GM23338 (cell line): ENCODE measurements at regions not wholly inside any gene's neighbourhood (a gene's known extent, or its start where the extent isn't known, plus 50 kb on each side); places are given as distances from the start of the nearest gene placed in this dataset.

ENCODE experiments used
- ATAC-seq: fragments of 200-7000 bp; cut with Tn5 transposase; 3 replicates; pipeline ENCODE4 v1.9.1; 2020
- DNase-seq: peaks from one replicate; pipeline ENCODE4 v3.0.0-alpha.2; 2015; ENCODE audit warnings: low spot score
- H2AFZ ChIP-seq: fragments of 200-600 bp; sonication (generic); 2 replicates; pipeline ENCODE4 v1.8.0; 2016; ENCODE audit warnings: antibody characterized with exemption, mild to moderate bottlenecking, moderate library complexity
- H3F3A ChIP-seq: fragments of 200-600 bp; sonication (generic); replicated peaks from 2 replicates; pipeline ENCODE4 v1.8.0; 2017; ENCODE audit warnings: antibody characterized with exemption, mixed run types, low read depth
- H3K27ac ChIP-seq: fragments of 200-600 bp; sonication (generic); 2 replicates; pipeline ENCODE4 v1.6.1; 2016; ENCODE audit warnings: low read depth
- H3K27me3 ChIP-seq: fragments of 200-600 bp; sonication (generic); 2 replicates; pipeline ENCODE4 v1.8.0; 2016; ENCODE audit warnings: mild to moderate bottlenecking, mixed run types, moderate library complexity; ENCODE audit not compliant: insufficient read depth
- H3K36me3 ChIP-seq: fragments of 200-600 bp; sonication (generic); 2 replicates; pipeline ENCODE4 v1.8.0; 2016; ENCODE audit warnings: mild to moderate bottlenecking; ENCODE audit not compliant: insufficient read depth
- H3K4me1 ChIP-seq: fragments of 200-600 bp; sonication (generic); 2 replicates; pipeline ENCODE4 v1.8.0; 2016; ENCODE audit warnings: mild to moderate bottlenecking, moderate library complexity; ENCODE audit not compliant: insufficient read depth
- H3K4me2 ChIP-seq: fragments of 200-600 bp; sonication (generic); 2 replicates; pipeline ENCODE4 v1.7.1; 2017; ENCODE audit warnings: mixed run types
- H3K4me3 ChIP-seq: fragments of 200-600 bp; sonication (generic); 2 replicates; pipeline ENCODE4 v1.6.1; 2016; ENCODE audit warnings: mixed run types
- H3K79me2 ChIP-seq: fragments of 200-600 bp; sonication (generic); replicated peaks from 2 replicates; pipeline ENCODE4 v1.8.0; 2017; ENCODE audit warnings: mild to moderate bottlenecking; ENCODE audit not compliant: insufficient read depth
- H3K9me2 ChIP-seq: fragments of 200-600 bp; sonication (generic); 2 replicates; pipeline ENCODE4 v1.8.0; 2017; ENCODE audit not compliant: insufficient read depth
- H4K20me1 ChIP-seq: fragments of 200-600 bp; sonication (generic); replicated peaks from 2 replicates; pipeline ENCODE4 v1.8.0; 2017; ENCODE audit warnings: mild to moderate bottlenecking; ENCODE audit not compliant: insufficient read depth
- H3K27ac Mint-ChIP-seq: 2 replicates; pipeline ENCODE4 v1.8.0; 2020; ENCODE audit warnings: inconsistent platforms, mild to moderate bottlenecking, moderate library complexity, mixed read lengths
- H3K27me3 Mint-ChIP-seq: 3 replicates; pipeline ENCODE4 v1.8.0; 2022; ENCODE audit warnings: low read depth, mild to moderate bottlenecking, moderate library complexity, mixed read lengths, inconsistent platforms; ENCODE audit not compliant: insufficient read depth, poor library complexity
- H3K36me3 Mint-ChIP-seq: 3 replicates; pipeline ENCODE4 v1.8.0; 2021; ENCODE audit warnings: low read depth, mild to moderate bottlenecking, inconsistent platforms, moderate library complexity, mixed read lengths
- H3K4me1 Mint-ChIP-seq: 3 replicates; pipeline ENCODE4 v1.8.0; 2020; ENCODE audit warnings: mild to moderate bottlenecking, inconsistent platforms, mixed read lengths
- H3K4me3 Mint-ChIP-seq: 3 replicates; pipeline ENCODE4 v1.8.0; 2021; ENCODE audit warnings: moderate library complexity, mild to moderate bottlenecking, inconsistent platforms, mixed read lengths
- H3K9me3 Mint-ChIP-seq: 3 replicates; pipeline ENCODE4 v1.8.0; 2020; ENCODE audit warnings: moderate library complexity, mild to moderate bottlenecking, inconsistent platforms, mixed read lengths
- CREB1 ChIP-seq: fragments of 250-450 bp; sonication (Bioruptor Pico); IDR thresholded peaks from 2 replicates; pipeline ENCODE4 v1.5.0; 2020; ENCODE audit warnings: low read depth, mild to moderate bottlenecking, moderate library complexity
- JUNB ChIP-seq: IDR thresholded peaks from one replicate; pipeline ENCODE4 v1.6.1; 2016; ENCODE audit warnings: antibody characterized with exemption; ENCODE audit not compliant: unreplicated experiment
- POLR2AphosphoS5 ChIP-seq: IDR thresholded peaks from 2 replicates; pipeline ENCODE4 v1.6.1; 2016; ENCODE audit warnings: antibody characterized with exemption, low read depth
- ZNF114 ChIP-seq: fragments of 250-450 bp; sonication (Bioruptor Pico); IDR thresholded peaks from 2 replicates; pipeline ENCODE4 v1.5.0; 2020; ENCODE audit warnings: mild to moderate bottlenecking, moderate library complexity
- ZNF462 ChIP-seq: fragments of 250-450 bp; sonication (Bioruptor Pico); IDR thresholded peaks from 2 replicates; pipeline ENCODE4 v1.5.0; 2020; ENCODE audit warnings: mild to moderate bottlenecking, moderate library complexity

GRCh38 chr19:31572102-31572975 is 223.1 kb upstream of the TSHZ3 start:
- Mint-ChIP-seq H3K36me3 (no peaks in the 10 kb centered on the region), H3K27me3 (no peaks in the 10 kb centered on the region), H3K4me1 (peaks cover 27% of the 10 kb centered on the region; the same call in 2 of the 3 replicates), H3K27ac (peak overlapping the region; percentile 16; the same call in 1 of the 2 replicates), H3K4me3 (no peak overlapping the region), H3K9me3 (no peaks in the 10 kb centered on the region)
- Histone ChIP-seq H3K4me3 (no peak overlapping the region), H2AFZ (peak overlapping the region; percentile 69), H3K4me1 (peaks cover 6% of the 10 kb centered on the region), H3K9me2 (peaks cover 3% of the 10 kb centered on the region; the same call in 1 of the 2 replicates), H3K79me2 (no peaks in the 10 kb centered on the region), H3K27me3 (no peaks in the 10 kb centered on the region), H3K36me3 (no peaks in the 10 kb centered on the region), H3F3A (no peaks in the 10 kb centered on the region), H3K4me2 (no peak overlapping the region), H3K27ac (no peak overlapping the region), H4K20me1 (no peaks in the 10 kb centered on the region)
- no peak for DNase-seq
- ATAC-seq, result no peak
- TF ChIP-seq POLR2AphosphoS5 (no peak), JUNB (no peak), ZNF462 (CRISPR knock-in tag) (no peak)

- H3F3A ChIP-seq, result no peaks in the 10 kb centered on the region
- Mint-ChIP-seq H3K36me3 (no peaks in the 10 kb centered on the region), H3K9me3 (no peaks in the 10 kb centered on the region), H3K27me3 (no peaks in the 10 kb centered on the region), H3K27ac (no peak overlapping the region), H3K4me1 (peaks cover 28% of the 10 kb centered on the region), H3K4me3 (no peak overlapping the region)
- no peaks in the 10 kb centered on the region for H3K79me2 ChIP-seq
- no peaks in the 10 kb centered on the region; the same call in 1 of the 2 replicates for H3K9me2 ChIP-seq
- H3K4me1 ChIP-seq, result peaks cover 6% of the 10 kb centered on the region
- H3K36me3 ChIP-seq, result no peaks in the 10 kb centered on the region
- ATAC-seq (no peak), DNase-seq (no peak)
- no peak overlapping the region for H3K4me3 ChIP-seq
- H2AFZ ChIP-seq, result peak overlapping the region; percentile 69
- no peaks in the 10 kb centered on the region for H4K20me1 ChIP-seq
- no peak overlapping the region for H3K4me2 ChIP-seq
- H3K27ac ChIP-seq, result no peak overlapping the region
- H3K27me3 ChIP-seq, result no peaks in the 10 kb centered on the region
- no peak for TF ChIP-seq ZNF114 (CRISPR knock-in tag)
- TF ChIP-seq CREB1 (CRISPR knock-in tag), result no peak
- no peak for TF ChIP-seq JUNB
- TF ChIP-seq ZNF462 (CRISPR knock-in tag), result no peak
These were observed 223.7 kb upstream of the TSHZ3 start for GRCh38 chr19:31572976-31573298.
